ENCODE measurements at regions not wholly inside any gene's neighbourhood (a gene's known extent, or its start where the extent isn't known, plus 50 kb on each side); places are given as distances from the start of the nearest gene placed in this dataset.

DNA sequence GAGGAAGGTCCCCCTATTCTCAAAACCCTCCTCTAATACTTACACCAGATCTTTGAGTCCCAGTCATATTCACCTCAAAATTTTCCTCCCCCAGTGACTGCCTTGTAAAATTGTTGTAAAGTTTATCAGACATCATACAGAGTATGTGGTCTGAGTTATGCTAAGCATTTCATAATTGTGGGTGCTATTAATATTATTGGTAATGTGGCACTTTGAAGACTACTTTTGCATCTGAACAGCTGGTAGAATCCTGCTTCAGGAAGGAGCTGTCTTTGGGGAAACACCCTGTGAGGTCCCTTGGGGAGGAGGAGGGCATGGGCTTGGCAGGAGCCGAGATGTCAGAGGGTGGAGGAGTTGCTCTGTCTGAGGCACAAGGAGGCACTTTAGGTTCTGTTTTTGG lies 164.9 kb upstream of the ZNF618 start:
- no peak overlapping the region for H3K4me3 ChIP-seq (ENCODE audit: low read length)
- no peak for DNase-seq (ENCODE audit: low read depth)
- TF ChIP-seq, protein P1, sequence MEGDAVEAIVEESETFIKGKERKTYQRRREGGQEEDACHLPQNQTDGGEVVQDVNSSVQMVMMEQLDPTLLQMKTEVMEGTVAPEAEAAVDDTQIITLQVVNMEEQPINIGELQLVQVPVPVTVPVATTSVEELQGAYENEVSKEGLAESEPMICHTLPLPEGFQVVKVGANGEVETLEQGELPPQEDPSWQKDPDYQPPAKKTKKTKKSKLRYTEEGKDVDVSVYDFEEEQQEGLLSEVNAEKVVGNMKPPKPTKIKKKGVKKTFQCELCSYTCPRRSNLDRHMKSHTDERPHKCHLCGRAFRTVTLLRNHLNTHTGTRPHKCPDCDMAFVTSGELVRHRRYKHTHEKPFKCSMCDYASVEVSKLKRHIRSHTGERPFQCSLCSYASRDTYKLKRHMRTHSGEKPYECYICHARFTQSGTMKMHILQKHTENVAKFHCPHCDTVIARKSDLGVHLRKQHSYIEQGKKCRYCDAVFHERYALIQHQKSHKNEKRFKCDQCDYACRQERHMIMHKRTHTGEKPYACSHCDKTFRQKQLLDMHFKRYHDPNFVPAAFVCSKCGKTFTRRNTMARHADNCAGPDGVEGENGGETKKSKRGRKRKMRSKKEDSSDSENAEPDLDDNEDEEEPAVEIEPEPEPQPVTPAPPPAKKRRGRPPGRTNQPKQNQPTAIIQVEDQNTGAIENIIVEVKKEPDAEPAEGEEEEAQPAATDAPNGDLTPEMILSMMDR (conservative IDR thresholded peaks at IDR 0.05; ENCODE audit: low read depth, low read length), result no peak

DNA sequence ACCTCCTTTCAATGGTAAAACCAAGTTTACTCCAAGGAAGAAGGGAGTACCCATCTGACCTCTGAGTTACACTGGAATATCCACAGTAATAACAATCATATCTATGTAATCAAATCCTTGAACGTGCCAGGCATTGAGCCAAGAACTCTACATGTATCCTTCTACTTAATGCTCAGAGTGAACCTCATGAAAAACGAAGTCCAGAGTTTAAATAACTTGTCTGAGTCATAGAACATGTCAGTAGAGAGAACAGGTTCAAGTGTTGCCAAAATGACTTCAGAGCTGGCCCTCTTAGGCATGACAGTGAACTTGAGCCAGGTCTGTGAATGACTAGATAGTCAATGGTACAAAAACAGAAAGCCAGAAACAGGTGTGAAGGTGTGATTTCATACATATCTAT lies 164.1 kb upstream of the ZNF618 start:
- TF ChIP-seq, protein P1 (conservative IDR thresholded peaks at IDR 0.05; ENCODE audit: low read depth, low read length), result no peak
- H3K4me3 ChIP-seq (ENCODE audit: low read length), result no peak overlapping the region
- DNase-seq (ENCODE audit: low read depth), result peak; percentile 13

DNA sequence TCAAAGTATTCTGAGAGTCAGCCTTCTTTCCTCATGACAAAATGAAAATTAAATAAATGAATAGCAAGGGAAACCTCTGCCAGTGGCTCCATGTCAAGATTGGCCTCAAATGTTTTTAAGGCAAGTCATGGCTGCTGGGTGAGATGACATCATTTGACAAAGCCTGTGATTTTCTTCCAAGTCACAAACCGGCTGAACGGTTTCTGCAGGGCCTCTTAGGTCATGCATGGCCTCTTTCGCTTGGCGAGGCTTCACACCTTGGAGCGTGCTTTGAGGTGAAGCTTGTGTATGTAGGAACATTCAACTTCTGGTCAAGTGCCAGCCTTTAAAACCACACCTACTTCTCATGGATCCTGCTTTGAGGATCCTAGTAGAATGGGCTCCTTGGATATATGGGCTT lies 161.0 kb upstream of the ZNF618 start:
- TF ChIP-seq, protein P1 (conservative IDR thresholded peaks at IDR 0.05; ENCODE audit: low read depth, low read length), result no peak
- no peak overlapping the region for H3K4me3 ChIP-seq (ENCODE audit: low read length)
- DNase-seq (ENCODE audit: low read depth), result no peak

DNA sequence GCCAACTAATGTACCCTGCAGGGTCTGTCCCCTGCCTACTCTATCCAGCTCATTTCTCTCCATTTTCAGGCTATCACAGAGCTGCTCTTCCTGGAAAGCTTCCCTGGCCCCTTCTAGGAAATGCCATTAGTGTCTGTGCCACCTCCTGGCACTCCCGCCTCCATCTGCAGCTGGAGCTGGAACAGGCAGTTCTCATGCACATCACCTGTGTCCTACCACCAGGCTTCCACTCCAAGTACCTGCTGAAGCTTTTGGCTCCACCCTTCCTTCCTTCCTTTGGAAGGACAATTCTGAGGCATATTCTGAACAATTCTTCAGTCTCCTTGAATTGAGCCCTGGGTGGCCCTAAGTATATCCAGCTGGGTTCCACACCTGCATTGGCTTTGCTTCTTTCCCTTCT lies 156.2 kb upstream of the ZNF618 start:
- TF ChIP-seq, protein P1 (conservative IDR thresholded peaks at IDR 0.05; ENCODE audit: low read depth, low read length), result no peak
- DNase-seq (ENCODE audit: low read depth), result no peak
- no peak overlapping the region for H3K4me3 ChIP-seq (ENCODE audit: low read length)

DNA sequence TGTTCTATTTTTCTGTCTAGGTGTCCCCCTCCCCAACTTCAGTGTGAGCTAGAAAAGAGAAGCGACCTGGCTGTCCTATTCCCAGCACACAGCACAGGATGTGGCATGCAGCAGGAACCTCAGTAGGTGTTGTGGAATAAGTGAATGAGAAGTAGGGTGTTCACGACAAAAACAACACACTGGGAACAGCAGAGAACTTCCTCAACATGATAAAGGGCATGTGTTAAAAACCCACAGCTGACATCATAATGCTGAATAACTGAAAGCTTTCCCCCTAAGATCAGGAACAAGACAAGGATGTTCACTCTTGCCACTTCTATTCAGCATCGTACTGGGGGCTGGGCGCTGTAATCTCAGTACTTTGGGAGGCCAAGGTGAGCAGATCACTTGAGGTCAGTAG lies 155.6 kb upstream of the ZNF618 start:
- no peak for DNase-seq (ENCODE audit: low read depth)
- H3K4me3 ChIP-seq (ENCODE audit: low read length), result no peak overlapping the region
- TF ChIP-seq, protein P1 (conservative IDR thresholded peaks at IDR 0.05; ENCODE audit: low read depth, low read length), result no peak

DNA sequence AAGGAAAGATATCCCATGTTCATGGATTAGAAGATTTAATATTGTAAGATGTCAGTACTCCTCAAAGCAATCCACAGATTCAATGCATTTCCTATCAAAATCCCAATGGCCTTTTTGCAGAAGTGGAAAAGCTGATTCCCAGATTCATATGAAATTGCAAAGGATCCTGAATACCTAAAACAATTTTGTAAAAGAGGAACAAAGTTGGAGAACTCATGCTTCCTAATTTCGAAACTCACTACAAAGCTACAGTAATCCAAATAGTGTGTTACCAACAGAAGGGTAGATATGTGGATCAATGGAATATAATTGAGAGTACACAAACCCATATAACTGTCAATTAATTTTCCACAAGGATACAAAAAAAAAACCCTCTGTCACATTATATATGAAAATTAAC lies 154.3 kb upstream of the ZNF618 start:
- DNase-seq (ENCODE audit: low read depth), result no peak
- TF ChIP-seq, protein P1 (conservative IDR thresholded peaks at IDR 0.05; ENCODE audit: low read depth, low read length), result no peak
- H3K4me3 ChIP-seq (ENCODE audit: low read length), result no peak overlapping the region

DNA sequence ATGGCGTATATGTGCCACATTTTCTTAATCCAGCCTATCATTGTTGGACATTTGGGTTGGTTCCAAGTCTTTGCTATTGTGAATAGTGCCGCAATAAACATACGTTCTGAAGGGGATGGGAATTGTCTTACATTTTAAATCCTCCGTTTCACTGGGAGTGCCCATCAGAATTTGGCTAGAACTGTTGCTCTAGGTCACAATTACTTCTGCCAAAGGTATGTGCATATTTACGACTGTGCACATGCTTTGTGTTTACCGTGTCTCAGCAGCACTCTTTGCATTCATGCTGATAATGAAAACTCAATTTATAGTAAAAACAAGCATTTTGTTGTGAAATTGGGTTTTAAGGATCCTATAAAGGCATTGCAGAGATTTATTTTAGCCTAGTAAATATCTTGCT lies 151.9 kb upstream of the ZNF618 start:
- no peak overlapping the region for H3K4me3 ChIP-seq (ENCODE audit: low read length)
- no peak for DNase-seq (ENCODE audit: low read depth)
- TF ChIP-seq, protein P1 (conservative IDR thresholded peaks at IDR 0.05; ENCODE audit: low read depth, low read length), result no peak
